Endothelial cell (in vitro differentiated cells): ENCODE measurements at regions not wholly inside any gene's neighbourhood (a gene's known extent, or its start where the extent isn't known, plus 50 kb on each side); places are given as distances from the start of the nearest gene placed in this dataset.

Experiments
- DNase-seq: peaks from one replicate; pipeline ENCODE4 v3.0.0; 2021; ENCODE audit warnings: low spot score
- H3K27ac Mint-ChIP-seq: one replicate; pipeline ENCODE4 v1.8.0; 2021; ENCODE audit warnings: mixed read lengths, inconsistent platforms; ENCODE audit not compliant: unreplicated experiment
- H3K27me3 Mint-ChIP-seq: one replicate; pipeline ENCODE4 v1.8.0; 2021; ENCODE audit warnings: mild to moderate bottlenecking, moderate library complexity, mixed read lengths, inconsistent platforms; ENCODE audit not compliant: unreplicated experiment
- H3K36me3 Mint-ChIP-seq: one replicate; pipeline ENCODE4 v1.8.0; 2021; ENCODE audit warnings: mild to moderate bottlenecking, low read depth, mixed read lengths, inconsistent platforms; ENCODE audit not compliant: unreplicated experiment
- H3K4me1 Mint-ChIP-seq: one replicate; pipeline ENCODE4 v1.8.0; 2021; ENCODE audit warnings: mild to moderate bottlenecking, mixed read lengths, inconsistent platforms; ENCODE audit not compliant: unreplicated experiment
- H3K4me3 Mint-ChIP-seq: one replicate; pipeline ENCODE4 v1.8.0; 2021; ENCODE audit warnings: mild to moderate bottlenecking, mixed read lengths, inconsistent platforms; ENCODE audit not compliant: unreplicated experiment
- H3K9me3 Mint-ChIP-seq: one replicate; pipeline ENCODE4 v1.8.0; 2021; ENCODE audit warnings: mixed read lengths, inconsistent platforms; ENCODE audit not compliant: unreplicated experiment
- TF ChIP-seq, protein P1 (sequence below): fragments of 200-600 bp; sonication (generic); IDR thresholded peaks from one replicate; pipeline ENCODE4 v1.5.0; 2021; ENCODE audit warnings: antibody characterized with exemption; ENCODE audit not compliant: unreplicated experiment

DNA sequence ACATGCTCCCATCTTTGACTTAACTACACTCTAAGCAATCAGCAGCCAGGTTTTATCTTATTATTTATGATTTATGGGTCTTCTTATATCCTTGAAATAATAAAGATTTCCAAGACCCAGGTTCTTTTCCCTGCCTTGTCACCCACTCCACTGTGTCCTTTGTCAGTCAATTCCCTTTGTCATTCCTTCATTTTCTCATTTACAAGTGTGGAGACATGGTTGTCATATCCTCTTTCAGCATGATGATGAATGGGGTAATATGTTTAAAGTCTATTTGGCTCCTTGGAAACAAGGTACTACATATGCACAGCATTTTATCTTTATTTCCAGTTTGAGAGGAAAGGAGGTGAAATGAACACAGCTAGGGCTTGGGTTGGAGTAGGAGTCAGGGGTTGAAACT is 521.8 kb downstream of the LMO7 start:
- TF ChIP-seq, protein P1, sequence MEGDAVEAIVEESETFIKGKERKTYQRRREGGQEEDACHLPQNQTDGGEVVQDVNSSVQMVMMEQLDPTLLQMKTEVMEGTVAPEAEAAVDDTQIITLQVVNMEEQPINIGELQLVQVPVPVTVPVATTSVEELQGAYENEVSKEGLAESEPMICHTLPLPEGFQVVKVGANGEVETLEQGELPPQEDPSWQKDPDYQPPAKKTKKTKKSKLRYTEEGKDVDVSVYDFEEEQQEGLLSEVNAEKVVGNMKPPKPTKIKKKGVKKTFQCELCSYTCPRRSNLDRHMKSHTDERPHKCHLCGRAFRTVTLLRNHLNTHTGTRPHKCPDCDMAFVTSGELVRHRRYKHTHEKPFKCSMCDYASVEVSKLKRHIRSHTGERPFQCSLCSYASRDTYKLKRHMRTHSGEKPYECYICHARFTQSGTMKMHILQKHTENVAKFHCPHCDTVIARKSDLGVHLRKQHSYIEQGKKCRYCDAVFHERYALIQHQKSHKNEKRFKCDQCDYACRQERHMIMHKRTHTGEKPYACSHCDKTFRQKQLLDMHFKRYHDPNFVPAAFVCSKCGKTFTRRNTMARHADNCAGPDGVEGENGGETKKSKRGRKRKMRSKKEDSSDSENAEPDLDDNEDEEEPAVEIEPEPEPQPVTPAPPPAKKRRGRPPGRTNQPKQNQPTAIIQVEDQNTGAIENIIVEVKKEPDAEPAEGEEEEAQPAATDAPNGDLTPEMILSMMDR, result no peak
- Mint-ChIP-seq H3K36me3 (no peaks in the 10 kb centered on the region), H3K27ac (no peak overlapping the region), H3K27me3 (no peaks in the 10 kb centered on the region), H3K4me3 (no peak overlapping the region), H3K9me3 (no peaks in the 10 kb centered on the region), H3K4me1 (no peaks in the 10 kb centered on the region)
- no peak for DNase-seq

DNA sequence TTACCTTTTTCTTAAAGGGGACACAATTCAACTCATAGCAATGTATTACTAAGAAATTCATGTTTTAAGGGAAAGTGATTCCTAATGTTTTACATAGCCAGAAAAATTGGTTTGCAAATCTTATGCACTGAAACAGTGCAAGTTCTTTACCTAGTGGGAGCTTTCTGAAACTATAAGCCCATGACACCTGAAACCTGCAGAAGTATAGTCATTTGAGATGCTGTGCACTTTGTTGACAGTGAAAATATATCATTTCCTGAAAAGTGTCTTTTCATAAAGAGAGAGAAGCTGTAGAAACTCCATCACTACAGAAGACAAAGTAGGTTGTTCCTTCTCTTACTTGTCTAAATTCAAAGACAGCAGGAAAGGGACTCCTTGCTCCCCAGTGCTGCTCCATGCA is 517.1 kb downstream of the LMO7 start:
- no peaks in the 10 kb centered on the region for H3K36me3 Mint-ChIP-seq
- TF ChIP-seq, protein P1, result no peak
- H3K27ac Mint-ChIP-seq, result no peak overlapping the region
- DNase-seq, result no peak
- no peaks in the 10 kb centered on the region for H3K9me3 Mint-ChIP-seq
- H3K4me1 Mint-ChIP-seq, result no peaks in the 10 kb centered on the region
- no peak overlapping the region for H3K4me3 Mint-ChIP-seq
- no peaks in the 10 kb centered on the region for H3K27me3 Mint-ChIP-seq

DNA sequence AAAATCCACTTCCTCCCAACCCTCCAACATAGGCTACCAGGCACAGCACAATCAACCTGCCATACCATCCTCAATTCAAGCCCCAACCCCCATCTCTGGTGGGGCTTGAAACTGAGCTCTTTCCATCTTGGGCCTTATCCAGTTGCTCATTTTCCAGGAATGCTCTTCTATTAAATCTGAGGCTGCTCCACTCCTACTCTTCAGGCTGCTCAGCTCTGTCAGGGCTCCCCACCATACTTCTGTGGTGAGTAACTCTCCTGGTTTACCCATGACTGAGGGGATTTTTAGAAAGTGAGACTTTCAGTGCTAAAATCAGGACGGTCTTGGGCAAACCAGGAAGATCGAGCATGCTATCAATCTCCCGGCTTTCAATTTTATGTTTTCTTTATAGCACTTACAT is 512.8 kb downstream of the LMO7 start:
- H3K36me3 Mint-ChIP-seq, result no peaks in the 10 kb centered on the region
- DNase-seq, result no peak

DNA sequence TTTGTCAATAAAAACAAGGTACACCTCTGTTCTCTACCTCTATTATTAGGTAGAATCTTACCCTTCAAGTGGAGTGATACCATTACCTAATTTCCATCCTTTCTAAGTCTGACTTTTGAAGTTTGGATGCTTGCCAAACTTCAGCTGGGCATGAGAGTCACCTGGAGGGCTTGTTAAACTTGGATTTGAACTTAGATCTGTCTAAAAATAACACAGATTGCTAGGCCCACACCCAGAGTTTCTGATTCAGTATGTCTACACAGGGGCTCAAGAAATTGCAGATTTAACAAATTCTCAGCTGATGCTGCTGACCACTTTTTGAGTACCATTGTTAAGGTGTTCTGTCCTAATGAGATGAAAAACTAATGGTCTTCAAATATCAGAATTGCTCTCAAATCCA is 512.2 kb downstream of the LMO7 start:
- no peak overlapping the region for H3K27ac Mint-ChIP-seq
- H3K4me1 Mint-ChIP-seq, result no peaks in the 10 kb centered on the region
- H3K9me3 Mint-ChIP-seq, result no peaks in the 10 kb centered on the region
- no peak overlapping the region for H3K4me3 Mint-ChIP-seq
- TF ChIP-seq, protein P1, result no peak
- DNase-seq, result no peak
- no peaks in the 10 kb centered on the region for H3K27me3 Mint-ChIP-seq
- no peaks in the 10 kb centered on the region for H3K36me3 Mint-ChIP-seq

More for the DNA sequence above, 512.8 kb downstream of the LMO7 start:
- Mint-ChIP-seq H3K27me3 (no peaks in the 10 kb centered on the region), H3K27ac (no peak overlapping the region), H3K4me1 (no peaks in the 10 kb centered on the region), H3K9me3 (no peaks in the 10 kb centered on the region), H3K4me3 (no peak overlapping the region)
- TF ChIP-seq, protein P1, result no peak

DNA sequence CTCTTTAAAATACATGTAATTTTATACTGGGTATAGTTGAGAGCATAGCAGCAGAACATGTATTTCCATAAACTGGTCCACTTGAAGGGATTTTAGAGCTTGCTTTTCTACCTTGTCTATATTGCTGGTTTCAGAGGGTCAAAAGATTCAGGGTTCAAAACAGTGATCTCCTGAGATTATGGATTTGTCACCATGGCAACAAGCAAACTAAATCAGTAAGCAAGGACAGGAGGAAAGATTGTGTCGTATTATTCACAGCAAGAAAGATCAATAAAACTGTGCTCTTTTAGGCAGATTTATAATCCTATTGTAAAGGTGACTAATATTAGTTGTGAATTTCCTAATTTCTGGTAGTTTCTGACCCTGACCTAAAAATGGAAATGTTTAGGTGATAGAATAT is 496.4 kb downstream of the LMO7 start:
- Mint-ChIP-seq H3K36me3 (no peaks in the 10 kb centered on the region), H3K27me3 (no peaks in the 10 kb centered on the region), H3K4me3 (no peak overlapping the region), H3K27ac (no peak overlapping the region), H3K4me1 (no peaks in the 10 kb centered on the region), H3K9me3 (no peaks in the 10 kb centered on the region)
- TF ChIP-seq, protein P1, result no peak
- no peak for DNase-seq
